Central memory CD8-positive, alpha-beta T cell (primary cell): ENCODE measurements at regions not wholly inside any gene's neighbourhood (a gene's known extent, or its start where the extent isn't known, plus 50 kb on each side); places are given as distances from the start of the nearest gene placed in this dataset.

Source experiments
- ATAC-seq: fragments of 150-1000 bp; cut with Tn5 transposase; replicated peaks from 2 replicates; pipeline ENCODE4 v1.10.0; 2022; ENCODE audit warnings: mild to moderate bottlenecking, moderate FRiP score, moderate number of reproducible peaks; ENCODE audit not compliant: poor library complexity, severe bottlenecking; ENCODE audit errors: extremely low read depth
- DNase-seq, 2 donors: peaks; one replicate each; pipeline ENCODE4 v3.0.0; 2021; ENCODE audit warnings: low spot score in 2 of 2
- H3K27ac Mint-ChIP-seq: one replicate; pipeline ENCODE4 v1.8.0; 2022; ENCODE audit warnings: low read depth, mild to moderate bottlenecking, moderate library complexity, mixed read lengths
- H3K27me3 Mint-ChIP-seq: one replicate; pipeline ENCODE4 v1.8.0; 2022; ENCODE audit warnings: mixed read lengths
- H3K36me3 Mint-ChIP-seq: one replicate; pipeline ENCODE4 v1.8.0; 2022; ENCODE audit warnings: mild to moderate bottlenecking, moderate library complexity, mixed read lengths; ENCODE audit not compliant: insufficient read depth
- H3K4me1 Mint-ChIP-seq: one replicate; pipeline ENCODE4 v1.8.0; 2022; ENCODE audit warnings: mixed read lengths
- H3K4me3 Mint-ChIP-seq: one replicate; pipeline ENCODE4 v1.8.0; 2022; ENCODE audit warnings: mild to moderate bottlenecking, moderate library complexity, mixed read lengths
- H3K9me3 Mint-ChIP-seq: one replicate; pipeline ENCODE4 v1.8.0; 2022; ENCODE audit warnings: mixed read lengths

GRCh38 chr7:25857376-25858067, 294.5 kb upstream of the NFE2L3 start:
- DNase-seq: no peak
- H3K4me1 Mint-ChIP-seq: peaks cover 9% of the 10 kb centered on the region
- no peak overlapping the region for H3K27ac Mint-ChIP-seq
- H3K9me3 Mint-ChIP-seq: peaks cover 5% of the 10 kb centered on the region
- peaks cover 17% of the 10 kb centered on the region for H3K27me3 Mint-ChIP-seq
- no peak overlapping the region for H3K4me3 Mint-ChIP-seq
- no peak for ATAC-seq
- peaks cover 34% of the 10 kb centered on the region for H3K36me3 Mint-ChIP-seq

GRCh38 chr7:25858200-25858524, 293.8 kb upstream of the NFE2L3 start:
- peaks cover 38% of the 10 kb centered on the region for H3K36me3 Mint-ChIP-seq
- ATAC-seq: no peak
- DNase-seq: no peak
- no peak overlapping the region for H3K4me3 Mint-ChIP-seq
- no peak overlapping the region for H3K27ac Mint-ChIP-seq
- peaks cover 13% of the 10 kb centered on the region for H3K4me1 Mint-ChIP-seq
- H3K27me3 Mint-ChIP-seq: peaks cover 13% of the 10 kb centered on the region
- peaks cover 5% of the 10 kb centered on the region for H3K9me3 Mint-ChIP-seq

GRCh38 chr7:25858525-25859411, 293.2 kb upstream of the NFE2L3 start:
- peaks cover 13% of the 10 kb centered on the region for H3K4me1 Mint-ChIP-seq
- H3K9me3 Mint-ChIP-seq: peaks cover 5% of the 10 kb centered on the region
- no peak for ATAC-seq
- no peak overlapping the region for H3K27ac Mint-ChIP-seq
- H3K4me3 Mint-ChIP-seq: no peak overlapping the region
- H3K27me3 Mint-ChIP-seq: peaks cover 7% of the 10 kb centered on the region
- DNase-seq: no peak
- H3K36me3 Mint-ChIP-seq: peaks cover 40% of the 10 kb centered on the region

GRCh38 chr7:25859412-25860274, 292.4 kb upstream of the NFE2L3 start:
- H3K4me1 Mint-ChIP-seq: peaks cover 13% of the 10 kb centered on the region
- DNase-seq (no peak), ATAC-seq (no peak)
- peaks cover 39% of the 10 kb centered on the region for H3K36me3 Mint-ChIP-seq
- peak overlapping the region; percentile 15 for H3K4me3 Mint-ChIP-seq
- H3K27me3 Mint-ChIP-seq: no peaks in the 10 kb centered on the region
- no peak overlapping the region for H3K27ac Mint-ChIP-seq
- H3K9me3 Mint-ChIP-seq: peaks cover 5% of the 10 kb centered on the region

GRCh38 chr7:25860275-25861163, 291.5 kb upstream of the NFE2L3 start:
- DNase-seq: no peak

GRCh38 chr7:25861164-25861496, 290.9 kb upstream of the NFE2L3 start:
- H3K9me3 Mint-ChIP-seq: peaks cover 5% of the 10 kb centered on the region
- H3K27ac Mint-ChIP-seq: no peak overlapping the region
- no peaks in the 10 kb centered on the region for H3K27me3 Mint-ChIP-seq
- peak overlapping the region; percentile 7 for H3K4me3 Mint-ChIP-seq
- H3K36me3 Mint-ChIP-seq: peaks cover 34% of the 10 kb centered on the region
- DNase-seq: no peak
- peaks cover 13% of the 10 kb centered on the region for H3K4me1 Mint-ChIP-seq
- no peak for ATAC-seq

More at GRCh38 chr7:25860275-25861163, 291.5 kb upstream of the NFE2L3 start:
- H3K27ac Mint-ChIP-seq: no peak overlapping the region
- H3K4me1 Mint-ChIP-seq: peaks cover 13% of the 10 kb centered on the region
- peaks cover 37% of the 10 kb centered on the region for H3K36me3 Mint-ChIP-seq
- peak overlapping the region; percentile 15 for H3K4me3 Mint-ChIP-seq
- no peaks in the 10 kb centered on the region for H3K27me3 Mint-ChIP-seq
- ATAC-seq: no peak
- H3K9me3 Mint-ChIP-seq: peaks cover 5% of the 10 kb centered on the region

- Mint-ChIP-seq H3K27ac (peak overlapping the region; percentile 75), H3K4me1 (peaks cover 13% of the 10 kb centered on the region), H3K36me3 (peaks cover 34% of the 10 kb centered on the region), H3K9me3 (peaks cover 5% of the 10 kb centered on the region), H3K4me3 (peak overlapping the region; percentile 53), H3K27me3 (no peaks in the 10 kb centered on the region)
- DNase-seq: no peak
- no peak for ATAC-seq
Observed at GRCh38 chr7:25861601-25862260, 290.3 kb upstream of the NFE2L3 start.

- Mint-ChIP-seq H3K4me1 (peaks cover 13% of the 10 kb centered on the region), H3K27ac (peak overlapping the region; percentile 75), H3K27me3 (no peaks in the 10 kb centered on the region)
Observed at GRCh38 chr7:25862261-25863004, 289.6 kb upstream of the NFE2L3 start.

GRCh38 chr7:25863005-25863728, 288.8 kb upstream of the NFE2L3 start:
- Mint-ChIP-seq H3K27me3 (peaks cover 7% of the 10 kb centered on the region), H3K4me1 (peaks cover 13% of the 10 kb centered on the region), H3K27ac (peak overlapping the region; percentile 75), H3K4me3 (peak overlapping the region; percentile 53), H3K36me3 (peaks cover 34% of the 10 kb centered on the region), H3K9me3 (peaks cover 5% of the 10 kb centered on the region)
- DNase-seq (no peak), ATAC-seq (no peak)

More at GRCh38 chr7:25862261-25863004, 289.6 kb upstream of the NFE2L3 start:
- ATAC-seq (peak; percentile 81), DNase-seq (peak; percentile 63 to 65)
- H3K9me3 Mint-ChIP-seq: peaks cover 5% of the 10 kb centered on the region
- peak overlapping the region; percentile 53 for H3K4me3 Mint-ChIP-seq
- H3K36me3 Mint-ChIP-seq: peaks cover 34% of the 10 kb centered on the region

GRCh38 chr7:25863729-25864110, 288.3 kb upstream of the NFE2L3 start:
- H3K36me3 Mint-ChIP-seq: peaks cover 34% of the 10 kb centered on the region
- peaks cover 13% of the 10 kb centered on the region for H3K27me3 Mint-ChIP-seq
- peaks cover 13% of the 10 kb centered on the region for H3K4me1 Mint-ChIP-seq
- ATAC-seq (no peak), DNase-seq (no peak)
- no peak overlapping the region for H3K4me3 Mint-ChIP-seq
- H3K27ac Mint-ChIP-seq: peak overlapping the region; percentile 53
- peaks cover 5% of the 10 kb centered on the region for H3K9me3 Mint-ChIP-seq
